ENCODE measurements at regions not wholly inside any gene's neighbourhood (a gene's known extent, or its start where the extent isn't known, plus 50 kb on each side); places are given as distances from the start of the nearest gene placed in this dataset.
A peak's percentile ranks its signal among the peaks of the same experiment; 100 is the strongest.

GRCh38 chr17:83200751-83201150 lies 121.3 kb downstream of the METRNL start:
- H3K9me3 ChIP-seq (replicated peaks; ENCODE audit: control insufficient read depth, insufficient read depth, low read length), result no peaks in the 10 kb centered on the region
- no peak for TF ChIP-seq MYC (IDR thresholded peaks at IDR 0.05; ENCODE audit: insufficient read depth, insufficient read length, insufficient replicate concordance, low read length, severe bottlenecking)
- 0 out of 2 replicates have a peak, but pooled peaks have one; percentile 1 for TF ChIP-seq GATAD2B (conservative IDR thresholded peaks at IDR 0.05; ENCODE audit: low read depth)
- intact Hi-C loops (cut with micrococcal nuclease; ENCODE audit: unreplicated experiment) (no loop called here), in situ Hi-C loops (cut with MboI) (no loop called here)
- no peaks in the 10 kb centered on the region for H3K79me2 ChIP-seq (ENCODE audit: control insufficient read depth, insufficient read depth, low read length)
- peaks cover 22% of the 10 kb centered on the region for H3K4me1 ChIP-seq (ENCODE audit: control insufficient read depth, insufficient read depth, low read length)
- no peak overlapping the region for H3K4me3 ChIP-seq
- ATAC-seq (no peak), FAIRE-seq (no peak), DNase-seq (ENCODE audit: low read depth, low spot score) (no peak)
- WGBS (ENCODE audit: insufficient coverage, insufficient replicate concordance, low lambda C conversion rate, missing lambda C conversion rate), result 63% methylated on average over 3 of the region's 3 CpGs
- H3K27ac ChIP-seq (ENCODE audit: control insufficient read depth, insufficient read depth), result no peak overlapping the region
- ChIA-PET SMC1A (ENCODE audit: uncharacterized antibody, unreplicated experiment) (no interaction called here), RAD21 (ENCODE audit: unreplicated experiment) (no interaction called here), POLR2A (interaction anchor here (0.6 kb wide), 1 partner anchor 206 kb away, joined by 3 read pairs; no protein-coding TSS in a partner anchor), CTCF (interaction anchor here (1.6 to 2.6 kb wide), 4 partner anchors 152 to 420 kb away, joined by 3 to 12 read pairs (median 7); no protein-coding TSS in a partner anchor)
- 0 out of 2 replicates have a peak overlapping the region, but pooled peaks have one; percentile 9 for H3K4me2 ChIP-seq (ENCODE audit: control insufficient read depth, insufficient read depth)
- H2AFZ ChIP-seq (ENCODE audit: control insufficient read depth, low read depth, low read length), result no peak overlapping the region
- no peak overlapping the region for H3K9ac ChIP-seq (ENCODE audit: control insufficient read depth, insufficient read depth, low read length)
- H3K36me3 ChIP-seq (ENCODE audit: control insufficient read depth in 2 of 2, insufficient read depth in 2 of 2, low read length in 1 of 2), result no peaks in the 10 kb centered on the region
- no peaks in the 10 kb centered on the region; a peak in 1 of 4 replicates for H3K27me3 ChIP-seq (replicated peaks in 1 of 2; ENCODE audit: control insufficient read depth in 2 of 2, insufficient read depth in 2 of 2, low read length in 1 of 2)
- no peaks in the 10 kb centered on the region for H4K20me1 ChIP-seq (ENCODE audit: control insufficient read depth, insufficient read depth)
- no TSS peak for BruUV-seq (replicated peaks)

GRCh38 chr17:83201206-83202001 lies 122.0 kb downstream of the METRNL start:
- SMC1A ChIA-PET (ENCODE audit: uncharacterized antibody, unreplicated experiment), result no interaction called here
- no peak overlapping the region for H3K4me3 ChIP-seq
- intact Hi-C loops (cut with micrococcal nuclease; ENCODE audit: unreplicated experiment) (no loop called here), in situ Hi-C loops (cut with MboI) (no loop called here)
- RAD21 ChIA-PET (ENCODE audit: unreplicated experiment), result no interaction called here
- H3K9ac ChIP-seq (ENCODE audit: control insufficient read depth, insufficient read depth, low read length), result no peak overlapping the region
- CTCF ChIA-PET, result interaction anchor here (1.0 to 2.6 kb wide), 5 partner anchors 153 to 421 kb away, joined by 3 to 12 read pairs (median 6); no protein-coding TSS in a partner anchor
- ATAC-seq (no peak), DNase-seq (ENCODE audit: low read depth, low spot score) (no peak), FAIRE-seq (no peak)
- no peak for TF ChIP-seq ZBED1 (IDR thresholded peaks at IDR 0.05; ENCODE audit: borderline replicate concordance)
- no peak for TF ChIP-seq ZBTB33 (IDR thresholded peaks at IDR 0.05)
- TF ChIP-seq LARP7 (IDR thresholded peaks at IDR 0.05), result no peak
- no peak for TF ChIP-seq SMARCA5 (IDR thresholded peaks at IDR 0.05)
- TF ChIP-seq HDAC2 (IDR thresholded peaks at IDR 0.05), result no peak
- TF ChIP-seq PML (IDR thresholded peaks at IDR 0.05; ENCODE audit: low read length), result no peak
- no peak for TF ChIP-seq STAT3 (IDR thresholded peaks at IDR 0.05; ENCODE audit: low read depth, low read length)
- no peak for TF ChIP-seq RFX5 (IDR thresholded peaks at IDR 0.05; ENCODE audit: low read depth, low read length)
- no peak for TF ChIP-seq CREB1 (IDR thresholded peaks at IDR 0.05; ENCODE audit: low read depth)
- TF ChIP-seq NFYB (IDR thresholded peaks at IDR 0.05; ENCODE audit: insufficient read depth, low read depth, low read length), result no peak
- TF ChIP-seq KDM1A (IDR thresholded peaks at IDR 0.05; ENCODE audit: borderline replicate concordance), result no peak
- TF ChIP-seq MYB (IDR thresholded peaks at IDR 0.05; ENCODE audit: borderline replicate concordance, low read depth, low read length), result no peak
- TF ChIP-seq MEF2A (IDR thresholded peaks at IDR 0.05; ENCODE audit: insufficient read depth, low read depth, low read length), result no peak
- peaks cover 22% of the 10 kb centered on the region for H3K4me1 ChIP-seq (ENCODE audit: control insufficient read depth, insufficient read depth, low read length)
- 0 out of 2 replicates have a peak overlapping the region, but pooled peaks have one; percentile 9 for H3K4me2 ChIP-seq (ENCODE audit: control insufficient read depth, insufficient read depth)
- POLR2A ChIA-PET, result interaction anchor here (0.6 kb wide), 2 partner anchors 206 to 833 kb away, joined by 3 to 6 read pairs; no protein-coding TSS in a partner anchor
- BruUV-seq (replicated peaks), result no TSS peak
- H3K27me3 ChIP-seq (replicated peaks in 1 of 2; ENCODE audit: control insufficient read depth in 2 of 2, insufficient read depth in 2 of 2, low read length in 1 of 2), result no peaks in the 10 kb centered on the region; a peak in 1 of 4 replicates
- no peaks in the 10 kb centered on the region for H3K36me3 ChIP-seq (ENCODE audit: control insufficient read depth in 2 of 2, insufficient read depth in 2 of 2, low read length in 1 of 2)
- no peaks in the 10 kb centered on the region for H3K9me3 ChIP-seq (replicated peaks; ENCODE audit: control insufficient read depth, insufficient read depth, low read length)
- H3K79me2 ChIP-seq (ENCODE audit: control insufficient read depth, insufficient read depth, low read length), result no peaks in the 10 kb centered on the region
- no peak overlapping the region for H3K27ac ChIP-seq (ENCODE audit: control insufficient read depth, insufficient read depth)
- H2AFZ ChIP-seq (ENCODE audit: control insufficient read depth, low read depth, low read length), result no peak overlapping the region
- no peaks in the 10 kb centered on the region for H4K20me1 ChIP-seq (ENCODE audit: control insufficient read depth, insufficient read depth)
- WGBS (ENCODE audit: insufficient coverage, insufficient replicate concordance, low lambda C conversion rate, missing lambda C conversion rate), result 47% methylated on average over 9 of the region's 9 CpGs

Data from GM12878 (cell line).